ENCODE measurements at regions not wholly inside any gene's neighbourhood (a gene's known extent, or its start where the extent isn't known, plus 50 kb on each side); places are given as distances from the start of the nearest gene placed in this dataset.

GRCh38 chr4:144213371-144213770, 72.9 kb upstream of the GYPA start:
- no peak for TF ChIP-seq CTCF (IDR thresholded peaks at IDR 0.05; ENCODE audit: insufficient read depth, low read length, poor library complexity, severe bottlenecking)
- Histone ChIP-seq H3K36me3 (ENCODE audit: control insufficient read depth, insufficient read depth, low read length) (no peaks in the 10 kb centered on the region), H3K4me3 (replicated peaks; ENCODE audit: low read depth, low read length) (no peak overlapping the region), H3K27me3 (replicated peaks; ENCODE audit: control insufficient read depth, insufficient read depth, low read length) (no peaks in the 10 kb centered on the region)
- no peak for DNase-seq (ENCODE audit: extremely low read depth, insufficient read length)

- no peaks in the 10 kb centered on the region for H3K27me3 ChIP-seq (replicated peaks; ENCODE audit: control insufficient read depth, insufficient read depth, low read length)
- no peak overlapping the region for H3K4me3 ChIP-seq (replicated peaks; ENCODE audit: low read depth, low read length)
- TF ChIP-seq CTCF (IDR thresholded peaks at IDR 0.05; ENCODE audit: insufficient read depth, low read length, poor library complexity, severe bottlenecking): no peak
- H3K36me3 ChIP-seq (ENCODE audit: control insufficient read depth, insufficient read depth, low read length): no peaks in the 10 kb centered on the region
- no peak for DNase-seq (ENCODE audit: extremely low read depth, insufficient read length)
Measured at GRCh38 chr4:144223149-144223548, 82.6 kb upstream of the GYPA start.

GRCh38 chr4:144223661-144224060, 83.1 kb upstream of the GYPA start:
- Histone ChIP-seq H3K36me3 (ENCODE audit: control insufficient read depth, insufficient read depth, low read length) (no peaks in the 10 kb centered on the region), H3K4me3 (replicated peaks; ENCODE audit: low read depth, low read length) (no peak overlapping the region), H3K27me3 (replicated peaks; ENCODE audit: control insufficient read depth, insufficient read depth, low read length) (no peaks in the 10 kb centered on the region)
- no peak for DNase-seq (ENCODE audit: extremely low read depth, insufficient read length)
- TF ChIP-seq CTCF (IDR thresholded peaks at IDR 0.05; ENCODE audit: insufficient read depth, low read length, poor library complexity, severe bottlenecking): no peak

GRCh38 chr4:144259285-144259684, 118.8 kb upstream of the GYPA start:
- Histone ChIP-seq H3K36me3 (ENCODE audit: control insufficient read depth, insufficient read depth, low read length) (no peaks in the 10 kb centered on the region), H3K27me3 (replicated peaks; ENCODE audit: control insufficient read depth, insufficient read depth, low read length) (no peaks in the 10 kb centered on the region), H3K4me3 (replicated peaks; ENCODE audit: low read depth, low read length) (no peak overlapping the region)
- no peak for TF ChIP-seq CTCF (IDR thresholded peaks at IDR 0.05; ENCODE audit: insufficient read depth, low read length, poor library complexity, severe bottlenecking)
- DNase-seq (ENCODE audit: extremely low read depth, insufficient read length): no peak

GRCh38 chr4:144267084-144267483, 126.6 kb upstream of the GYPA start:
- no peaks in the 10 kb centered on the region for H3K27me3 ChIP-seq (replicated peaks; ENCODE audit: control insufficient read depth, insufficient read depth, low read length)
- H3K4me3 ChIP-seq (replicated peaks; ENCODE audit: low read depth, low read length): no peak overlapping the region
- no peaks in the 10 kb centered on the region for H3K36me3 ChIP-seq (ENCODE audit: control insufficient read depth, insufficient read depth, low read length)
- no peak for DNase-seq (ENCODE audit: extremely low read depth, insufficient read length)
- TF ChIP-seq CTCF (IDR thresholded peaks at IDR 0.05; ENCODE audit: insufficient read depth, low read length, poor library complexity, severe bottlenecking): no peak

- no peak for TF ChIP-seq CTCF (IDR thresholded peaks at IDR 0.05; ENCODE audit: insufficient read depth, low read length, poor library complexity, severe bottlenecking)
- Histone ChIP-seq H3K4me3 (replicated peaks; ENCODE audit: low read depth, low read length) (no peak overlapping the region), H3K27me3 (replicated peaks; ENCODE audit: control insufficient read depth, insufficient read depth, low read length) (no peaks in the 10 kb centered on the region), H3K36me3 (ENCODE audit: control insufficient read depth, insufficient read depth, low read length) (no peaks in the 10 kb centered on the region)
- no peak for DNase-seq (ENCODE audit: extremely low read depth, insufficient read length)
Measured at GRCh38 chr4:144280688-144281087, 140.2 kb upstream of the GYPA start.

Data from GM06990 (cell line).